ENCODE measurements at regions not wholly inside any gene's neighbourhood (a gene's known extent, or its start where the extent isn't known, plus 50 kb on each side); places are given as distances from the start of the nearest gene placed in this dataset.

DNA sequence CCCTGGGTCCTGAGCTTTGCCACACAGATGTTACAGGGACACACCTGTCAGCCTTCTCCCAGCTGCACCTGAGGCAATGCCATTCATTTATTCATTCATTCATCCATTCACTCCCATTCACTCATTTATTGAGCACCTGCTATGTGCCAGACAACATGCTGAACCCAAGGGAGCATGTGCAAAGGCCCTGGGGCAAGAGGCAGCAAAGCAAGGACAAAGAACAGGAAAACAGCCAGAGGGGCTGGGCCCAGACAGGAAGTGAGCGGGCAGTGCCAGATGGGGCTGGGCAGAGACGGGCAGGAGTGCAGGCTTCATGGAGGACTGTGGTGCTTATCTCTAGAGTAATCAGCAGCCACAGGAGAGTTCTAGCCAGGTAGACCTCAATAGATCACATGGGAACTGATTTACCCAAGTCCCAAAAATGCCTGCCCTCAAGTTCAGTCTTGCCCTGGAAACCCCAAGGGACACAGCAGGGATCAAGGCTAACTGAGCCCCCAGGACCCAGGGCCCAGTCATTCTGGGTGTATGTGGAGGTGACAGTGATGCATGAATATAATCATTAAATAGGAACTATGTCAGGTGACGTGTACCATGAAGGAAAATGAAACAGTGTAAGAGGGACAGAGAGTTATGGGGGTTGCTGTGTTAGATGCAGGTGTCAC lies 530.3 kb downstream of the MATN1 start:
- DNase-seq, result no peak

GRCh38 chr1:30191154-30191702 lies 532.2 kb downstream of the MATN1 start:
- no peaks in the 10 kb centered on the region for H3K27me3 ChIP-seq
- DNase-seq, result no peak
- no peaks in the 10 kb centered on the region for H3K9me3 ChIP-seq
- TF ChIP-seq CTCF (IDR thresholded peaks at IDR 0.05) (no peak), POLR2A (IDR thresholded peaks at IDR 0.05) (no peak)
- H3K4me3 ChIP-seq (replicated peaks in 1 of 3), result no peak overlapping the region
- peaks cover 0 to 4% of the 10 kb centered on the region in 2 donors for H3K4me1 ChIP-seq
- 42 to 65% methylated on average over 2 of the region's 2 CpGs for WGBS, 2 donors
- no peak overlapping the region for H3K27ac ChIP-seq
- intact Hi-C loops (cut with DNase I), result no loop called here
- H3K36me3 ChIP-seq, result no peaks in the 10 kb centered on the region

More for the DNA sequence above, 530.3 kb downstream of the MATN1 start:
- intact Hi-C loops (cut with DNase I), result no loop called here
- WGBS, 2 donors, result 60 to 66% methylated on average over 3 of the region's 3 CpGs
- no peaks in the 10 kb centered on the region for H3K27me3 ChIP-seq
- no peak overlapping the region for H3K27ac ChIP-seq
- peaks cover 0 to 4% of the 10 kb centered on the region in 2 donors for H3K4me1 ChIP-seq
- no peak for TF ChIP-seq POLR2A (IDR thresholded peaks at IDR 0.05)
- no peak overlapping the region for H3K4me3 ChIP-seq (replicated peaks in 1 of 3)
- no peaks in the 10 kb centered on the region for H3K36me3 ChIP-seq
- H3K9me3 ChIP-seq, result no peaks in the 10 kb centered on the region

- intact Hi-C loops (cut with DNase I), result no loop called here
- Histone ChIP-seq H3K9me3 (no peaks in the 10 kb centered on the region), H3K4me1 (peaks cover 0 to 4% of the 10 kb centered on the region in 2 donors), H3K4me3 (replicated peaks in 1 of 3) (no peak overlapping the region), H3K27ac (no peak overlapping the region), H3K27me3 (no peaks in the 10 kb centered on the region), H3K36me3 (no peaks in the 10 kb centered on the region)
- no peak for DNase-seq
- 76 to 80% methylated on average over 9 of the region's 9 CpGs for WGBS, 2 donors
- TF ChIP-seq CTCF (IDR thresholded peaks at IDR 0.05), result no peak
- TF ChIP-seq POLR2A (IDR thresholded peaks at IDR 0.05), result no peak
Measured at GRCh38 chr1:30190511-30191153, 532.8 kb downstream of the MATN1 start.

DNA sequence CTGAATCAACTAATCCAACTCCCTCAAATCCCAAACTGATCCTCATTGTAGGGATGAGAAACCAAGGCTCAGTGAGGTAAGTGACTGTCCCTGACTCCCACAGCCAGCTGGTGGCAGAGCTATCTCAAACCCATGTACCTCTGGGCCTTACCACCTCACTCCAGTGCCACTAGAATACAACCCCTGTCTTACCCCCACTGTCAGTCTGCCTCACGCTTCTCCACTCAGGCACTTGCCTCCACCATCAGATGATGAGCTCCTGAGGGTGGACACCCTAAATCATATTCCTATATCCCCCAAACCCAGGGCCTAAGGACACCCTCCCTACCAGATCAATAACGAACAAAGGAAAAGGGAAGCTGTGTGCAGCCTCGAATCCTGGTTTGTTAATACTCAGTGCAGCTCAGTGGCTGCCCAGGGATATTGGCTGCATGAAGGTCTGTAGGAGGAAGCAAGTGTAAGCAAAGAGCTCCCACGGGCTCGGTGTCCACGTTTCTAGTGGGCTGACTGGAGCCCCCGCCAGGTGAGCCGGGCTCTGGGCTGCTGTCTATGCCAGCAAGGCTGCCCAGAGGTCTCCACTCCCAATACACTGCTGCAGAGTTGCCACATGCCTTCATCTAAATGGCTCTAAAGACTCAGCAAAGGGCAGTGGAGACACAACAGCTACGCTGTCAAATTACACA lies 533.4 kb downstream of the MATN1 start:
- 78 to 92% methylated on average over 8 to 9 of the region's 9 CpGs for WGBS, 2 donors
- no peak for TF ChIP-seq POLR2A (IDR thresholded peaks at IDR 0.05)
- TF ChIP-seq CTCF (IDR thresholded peaks at IDR 0.05), result no peak
- Histone ChIP-seq H3K4me3 (replicated peaks in 1 of 3) (no peak overlapping the region), H3K4me1 (peaks cover 0 to 4% of the 10 kb centered on the region in 2 donors), H3K27me3 (no peaks in the 10 kb centered on the region), H3K27ac (no peak overlapping the region), H3K9me3 (no peaks in the 10 kb centered on the region), H3K36me3 (no peaks in the 10 kb centered on the region)
- intact Hi-C loops (cut with DNase I), result no loop called here
- DNase-seq, result no peak

- Histone ChIP-seq H3K4me1 (peaks cover 0 to 4% of the 10 kb centered on the region in 2 donors), H3K27ac (no peak overlapping the region), H3K4me3 (replicated peaks in 1 of 3) (no peak overlapping the region), H3K9me3 (no peaks in the 10 kb centered on the region), H3K36me3 (no peaks in the 10 kb centered on the region), H3K27me3 (no peaks in the 10 kb centered on the region)
- WGBS, 2 donors, result 91% methylated on average over 2 of the region's 2 CpGs
- intact Hi-C loops (cut with DNase I), result no loop called here
- DNase-seq, result no peak
- no peak for TF ChIP-seq POLR2A (IDR thresholded peaks at IDR 0.05)
- TF ChIP-seq CTCF (IDR thresholded peaks at IDR 0.05), result no peak
Measured at GRCh38 chr1:30188999-30189398, 534.4 kb downstream of the MATN1 start.

All from thyroid gland (tissue), 4 donors.